ENCODE measurements at regions not wholly inside any gene's neighbourhood (a gene's known extent, or its start where the extent isn't known, plus 50 kb on each side); places are given as distances from the start of the nearest gene placed in this dataset.

GRCh38 chr2:59653164-59653563, 900.3 kb downstream of the BCL11A start (continued):
- TF ChIP-seq POLR2AphosphoS5 (IDR thresholded peaks at IDR 0.05; ENCODE audit: low read length): no peak

DNA sequence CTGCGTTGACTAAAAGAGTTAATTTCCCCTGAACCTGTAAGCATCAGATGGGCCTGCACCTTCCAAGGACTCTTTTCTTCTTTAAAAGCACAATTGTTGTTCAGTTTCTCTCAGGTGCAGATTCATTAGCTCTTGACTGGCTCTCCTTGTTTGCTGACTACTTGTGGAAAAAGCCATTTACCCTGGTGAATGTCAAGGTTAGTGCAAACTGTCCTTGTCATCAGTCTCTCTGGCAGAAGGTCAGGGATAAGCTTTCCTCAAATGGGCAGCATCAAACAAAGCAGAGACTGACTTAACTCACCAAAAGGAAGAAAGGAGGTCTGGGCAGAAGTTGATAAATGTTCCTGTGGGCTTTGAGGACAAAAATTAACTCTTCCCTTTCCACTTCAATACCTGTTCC, 922.7 kb downstream of the BCL11A start:
- intact Hi-C loops (cut with micrococcal nuclease; ENCODE audit: unreplicated experiment) (no loop called here), in situ Hi-C loops (cut with MboI) (no loop called here)
- Histone ChIP-seq H3K36me3 (ENCODE audit: control insufficient read depth in 2 of 2, insufficient read depth in 2 of 2, low read length in 1 of 2) (no peaks in the 10 kb centered on the region), H3K27me3 (replicated peaks in 1 of 2; ENCODE audit: control insufficient read depth in 2 of 2, insufficient read depth in 2 of 2, low read length in 1 of 2) (no peaks in the 10 kb centered on the region), H3K4me2 (ENCODE audit: control insufficient read depth, insufficient read depth) (no peak overlapping the region), H2AFZ (ENCODE audit: control insufficient read depth, low read depth, low read length) (no peak overlapping the region), H3K4me3 (no peak overlapping the region), H4K20me1 (ENCODE audit: control insufficient read depth, insufficient read depth) (no peaks in the 10 kb centered on the region), H3K27ac (ENCODE audit: control insufficient read depth, insufficient read depth) (no peak overlapping the region), H3K79me2 (ENCODE audit: control insufficient read depth, insufficient read depth, low read length) (no peaks in the 10 kb centered on the region), H3K9me3 (replicated peaks; ENCODE audit: control insufficient read depth, insufficient read depth, low read length) (no peaks in the 10 kb centered on the region), H3K9ac (ENCODE audit: control insufficient read depth, insufficient read depth, low read length) (no peak overlapping the region), H3K4me1 (ENCODE audit: control insufficient read depth, insufficient read depth, low read length) (no peaks in the 10 kb centered on the region)
- SMC1A ChIA-PET (ENCODE audit: uncharacterized antibody, unreplicated experiment): no interaction called here
- 13% methylated on average over 1 of the region's 1 CpG for WGBS (ENCODE audit: insufficient coverage, insufficient replicate concordance, low lambda C conversion rate, missing lambda C conversion rate)
- no TSS peak for BruUV-seq (replicated peaks)
- DNase-seq (ENCODE audit: low read depth, low spot score): no peak
- TF ChIP-seq ELK1 (IDR thresholded peaks at IDR 0.05; ENCODE audit: low read depth, low read length) (no peak), ZBED1 (IDR thresholded peaks at IDR 0.05; ENCODE audit: borderline replicate concordance) (no peak), POLR2A (IDR thresholded peaks at IDR 0.05; ENCODE audit: low read depth, low read length) (no peak), RUNX3 (IDR thresholded peaks at IDR 0.05; ENCODE audit: low read length) (no peak), CEBPZ (IDR thresholded peaks at IDR 0.05; ENCODE audit: low read depth, low read length) (no peak), HCFC1 (IDR thresholded peaks at IDR 0.05; ENCODE audit: low read length) (no peak), YBX1 (IDR thresholded peaks at IDR 0.05) (no peak), SUPT20H (IDR thresholded peaks at IDR 0.05; ENCODE audit: borderline replicate concordance, control insufficient read depth, low read depth, low read length) (no peak), PAX5 (IDR thresholded peaks at IDR 0.05; ENCODE audit: borderline replicate concordance, low read depth, low read length) (no peak), IKZF1 (conservative IDR thresholded peaks at IDR 0.05) (no peak), FOXM1 (IDR thresholded peaks at IDR 0.05; ENCODE audit: low read depth, low read length) (no peak), SMAD1 (IDR thresholded peaks at IDR 0.05; ENCODE audit: low read depth, partially characterized antibody) (no peak), NFXL1 (IDR thresholded peaks at IDR 0.05; ENCODE audit: borderline replicate concordance) (no peak), TCF12 (IDR thresholded peaks at IDR 0.05; ENCODE audit: low read depth, low read length) (no peak), STAT1 (conservative IDR thresholded peaks at IDR 0.05) (no peak)
- TF ChIP-seq, protein P1, sequence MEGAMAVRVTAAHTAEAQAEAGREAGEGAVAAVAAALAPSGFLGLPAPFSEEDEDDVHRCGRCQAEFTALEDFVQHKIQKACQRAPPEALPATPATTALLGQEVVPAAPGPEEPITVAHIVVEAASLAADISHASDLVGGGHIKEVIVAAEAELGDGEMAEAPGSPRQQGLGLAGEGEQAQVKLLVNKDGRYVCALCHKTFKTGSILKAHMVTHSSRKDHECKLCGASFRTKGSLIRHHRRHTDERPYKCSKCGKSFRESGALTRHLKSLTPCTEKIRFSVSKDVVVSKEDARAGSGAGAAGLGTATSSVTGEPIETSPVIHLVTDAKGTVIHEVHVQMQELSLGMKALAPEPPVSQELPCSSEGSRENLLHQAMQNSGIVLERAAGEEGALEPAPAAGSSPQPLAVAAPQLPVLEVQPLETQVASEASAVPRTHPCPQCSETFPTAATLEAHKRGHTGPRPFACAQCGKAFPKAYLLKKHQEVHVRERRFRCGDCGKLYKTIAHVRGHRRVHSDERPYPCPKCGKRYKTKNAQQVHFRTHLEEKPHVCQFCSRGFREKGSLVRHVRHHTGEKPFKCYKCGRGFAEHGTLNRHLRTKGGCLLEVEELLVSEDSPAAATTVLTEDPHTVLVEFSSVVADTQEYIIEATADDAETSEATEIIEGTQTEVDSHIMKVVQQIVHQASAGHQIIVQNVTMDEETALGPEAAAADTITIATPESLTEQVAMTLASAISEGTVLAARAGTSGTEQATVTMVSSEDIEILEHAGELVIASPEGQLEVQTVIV (IDR thresholded peaks at IDR 0.05; ENCODE audit: borderline replicate concordance, partially characterized antibody): no peak
- TF ChIP-seq, protein P2, sequence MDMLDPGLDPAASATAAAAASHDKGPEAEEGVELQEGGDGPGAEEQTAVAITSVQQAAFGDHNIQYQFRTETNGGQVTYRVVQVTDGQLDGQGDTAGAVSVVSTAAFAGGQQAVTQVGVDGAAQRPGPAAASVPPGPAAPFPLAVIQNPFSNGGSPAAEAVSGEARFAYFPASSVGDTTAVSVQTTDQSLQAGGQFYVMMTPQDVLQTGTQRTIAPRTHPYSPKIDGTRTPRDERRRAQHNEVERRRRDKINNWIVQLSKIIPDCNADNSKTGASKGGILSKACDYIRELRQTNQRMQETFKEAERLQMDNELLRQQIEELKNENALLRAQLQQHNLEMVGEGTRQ (IDR thresholded peaks at IDR 0.05; ENCODE audit: borderline replicate concordance, low read depth, low read length): no peak
- POLR2A ChIA-PET: no interaction called here
- no peak for FAIRE-seq
- no peak for ATAC-seq
- RAD21 ChIA-PET (ENCODE audit: unreplicated experiment): no interaction called here
- CTCF ChIA-PET: no interaction called here

Measured in GM12878 (cell line).